ENCODE measurements at regions not wholly inside any gene's neighbourhood (a gene's known extent, or its start where the extent isn't known, plus 50 kb on each side); places are given as distances from the start of the nearest gene placed in this dataset.

GRCh38 chr2:173693044-173693589 is 272.1 kb downstream of the SP3 start:
- TF ChIP-seq POLR2AphosphoS5 (IDR thresholded peaks at IDR 0.05; ENCODE audit: low read depth, low read length): no peak
- TF ChIP-seq, protein P1, sequence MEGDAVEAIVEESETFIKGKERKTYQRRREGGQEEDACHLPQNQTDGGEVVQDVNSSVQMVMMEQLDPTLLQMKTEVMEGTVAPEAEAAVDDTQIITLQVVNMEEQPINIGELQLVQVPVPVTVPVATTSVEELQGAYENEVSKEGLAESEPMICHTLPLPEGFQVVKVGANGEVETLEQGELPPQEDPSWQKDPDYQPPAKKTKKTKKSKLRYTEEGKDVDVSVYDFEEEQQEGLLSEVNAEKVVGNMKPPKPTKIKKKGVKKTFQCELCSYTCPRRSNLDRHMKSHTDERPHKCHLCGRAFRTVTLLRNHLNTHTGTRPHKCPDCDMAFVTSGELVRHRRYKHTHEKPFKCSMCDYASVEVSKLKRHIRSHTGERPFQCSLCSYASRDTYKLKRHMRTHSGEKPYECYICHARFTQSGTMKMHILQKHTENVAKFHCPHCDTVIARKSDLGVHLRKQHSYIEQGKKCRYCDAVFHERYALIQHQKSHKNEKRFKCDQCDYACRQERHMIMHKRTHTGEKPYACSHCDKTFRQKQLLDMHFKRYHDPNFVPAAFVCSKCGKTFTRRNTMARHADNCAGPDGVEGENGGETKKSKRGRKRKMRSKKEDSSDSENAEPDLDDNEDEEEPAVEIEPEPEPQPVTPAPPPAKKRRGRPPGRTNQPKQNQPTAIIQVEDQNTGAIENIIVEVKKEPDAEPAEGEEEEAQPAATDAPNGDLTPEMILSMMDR (IDR thresholded peaks at IDR 0.05; ENCODE audit: control extremely low read depth in 1 of 3, insufficient read depth in 1 of 3, low read depth in 1 of 3, low read length in 3 of 3): no peak
